NCI-H748 (cell line): ENCODE measurements at regions not wholly inside any gene's neighbourhood (a gene's known extent, or its start where the extent isn't known, plus 50 kb on each side); places are given as distances from the start of the nearest gene placed in this dataset.

Source experiments
- DNase-seq: peaks from one replicate; lab custom pipeline; 2025; ENCODE audit not compliant: unreplicated experiment; lab: John Stamatoyannopoulos, UW

GRCh38 chr2:145366341-145366740 lies 846.4 kb upstream of the ZEB2 start:
- DNase-seq: no peak

- no peak for DNase-seq
These were observed 840.3 kb upstream of the ZEB2 start for GRCh38 chr2:145360129-145360790.

- DNase-seq: no peak
These were observed 839.6 kb upstream of the ZEB2 start for GRCh38 chr2:145359561-145359960.

- no peak for DNase-seq
These were observed 836.1 kb upstream of the ZEB2 start for GRCh38 chr2:145356056-145356455.

- peak; percentile 57 for DNase-seq
These were observed 832.6 kb upstream of the ZEB2 start for GRCh38 chr2:145352484-145352883.

GRCh38 chr2:145351864-145352425 lies 832.0 kb upstream of the ZEB2 start:
- no peak for DNase-seq

GRCh38 chr2:145350011-145350410 lies 830.1 kb upstream of the ZEB2 start:
- no peak for DNase-seq

- no peak for DNase-seq
These were observed 824.3 kb upstream of the ZEB2 start for GRCh38 chr2:145344076-145344724.

GRCh38 chr2:145343287-145343686 lies 823.4 kb upstream of the ZEB2 start:
- DNase-seq: no peak

GRCh38 chr2:145341536-145341935 lies 821.6 kb upstream of the ZEB2 start:
- DNase-seq: no peak

GRCh38 chr2:145339646-145340045 lies 819.7 kb upstream of the ZEB2 start:
- DNase-seq: no peak

GRCh38 chr2:145332210-145332898 lies 812.4 kb upstream of the ZEB2 start:
- DNase-seq: no peak

GRCh38 chr2:145329971-145330370 lies 810.1 kb upstream of the ZEB2 start:
- DNase-seq: no peak

- DNase-seq: no peak
These were observed 805.6 kb upstream of the ZEB2 start for GRCh38 chr2:145325485-145325884.

GRCh38 chr2:145324748-145325147 lies 804.8 kb upstream of the ZEB2 start:
- no peak for DNase-seq

GRCh38 chr2:145323512-145323911 lies 803.6 kb upstream of the ZEB2 start:
- DNase-seq: no peak

- no peak for DNase-seq
These were observed 801.4 kb upstream of the ZEB2 start for GRCh38 chr2:145321344-145321743.

- DNase-seq: no peak
These were observed 796.6 kb upstream of the ZEB2 start for GRCh38 chr2:145316496-145316895.

GRCh38 chr2:145315053-145315452 lies 795.1 kb upstream of the ZEB2 start:
- DNase-seq: peak; percentile 64

- no peak for DNase-seq
These were observed 794.3 kb upstream of the ZEB2 start for GRCh38 chr2:145314119-145314633.

GRCh38 chr2:145305889-145306288 lies 786.0 kb upstream of the ZEB2 start:
- no peak for DNase-seq

- DNase-seq: no peak
These were observed 784.6 kb upstream of the ZEB2 start for GRCh38 chr2:145304501-145304900.
